ENCODE measurements at regions not wholly inside any gene's neighbourhood (a gene's known extent, or its start where the extent isn't known, plus 50 kb on each side); places are given as distances from the start of the nearest gene placed in this dataset.
"Not testable (repeated sequence)": the region's sequence is repeated elsewhere in the genome, so short reads cannot be mapped to it uniquely, and the experiment has no call there.

DNA sequence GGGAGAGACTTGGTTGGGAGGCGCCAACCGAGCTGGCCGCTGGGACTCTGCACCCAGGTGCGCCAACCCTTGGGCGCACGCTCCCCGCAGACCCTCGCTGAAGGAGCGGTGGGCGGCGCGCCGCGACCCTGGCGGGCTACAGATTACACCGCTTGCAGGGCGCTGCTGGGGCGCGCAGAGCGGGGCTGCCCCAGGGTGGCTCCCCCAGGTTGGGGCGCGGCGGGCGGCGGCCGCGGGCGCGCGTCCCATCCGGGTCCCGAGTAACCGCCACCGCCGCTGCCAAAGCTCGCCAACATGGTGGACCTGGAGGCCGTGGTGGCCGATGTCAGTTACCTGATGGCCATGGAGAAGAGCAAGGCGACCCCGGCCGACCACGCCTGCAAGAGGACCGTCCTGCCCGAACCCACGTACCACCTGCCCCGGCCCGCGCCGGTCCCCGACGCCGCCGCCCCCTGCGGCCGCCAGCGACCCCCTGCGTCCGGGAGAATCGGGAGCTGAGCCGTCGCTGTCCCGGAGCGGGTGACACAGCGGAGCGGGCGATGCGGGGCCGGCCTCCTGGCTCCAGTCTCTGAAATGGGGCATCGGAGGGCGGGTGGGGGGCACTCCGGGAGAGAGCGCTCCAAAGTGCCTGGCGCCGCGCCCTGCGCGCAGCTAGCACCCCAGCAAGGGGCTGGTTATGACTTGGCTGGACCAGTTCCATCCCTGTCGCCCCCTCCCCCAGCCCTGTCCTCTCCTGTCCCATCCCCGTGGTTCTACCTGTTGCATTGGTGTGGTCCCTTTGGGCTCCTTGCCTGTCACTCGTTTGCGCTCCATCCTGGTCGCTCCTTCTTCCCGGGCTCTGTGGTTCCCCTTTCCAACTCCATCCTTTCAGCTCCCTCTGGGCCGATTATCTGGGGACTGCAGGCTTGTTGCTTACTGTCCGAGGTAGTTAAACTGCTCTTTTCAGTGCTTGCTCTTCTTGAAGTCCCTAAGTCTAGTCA is 143.3 kb upstream of the GRK3 start:
- no peak for DNase-seq

GRCh38 chr22:25426530-25427308 is 137.8 kb upstream of the GRK3 start:
- DNase-seq: not testable (repeated sequence)

DNA sequence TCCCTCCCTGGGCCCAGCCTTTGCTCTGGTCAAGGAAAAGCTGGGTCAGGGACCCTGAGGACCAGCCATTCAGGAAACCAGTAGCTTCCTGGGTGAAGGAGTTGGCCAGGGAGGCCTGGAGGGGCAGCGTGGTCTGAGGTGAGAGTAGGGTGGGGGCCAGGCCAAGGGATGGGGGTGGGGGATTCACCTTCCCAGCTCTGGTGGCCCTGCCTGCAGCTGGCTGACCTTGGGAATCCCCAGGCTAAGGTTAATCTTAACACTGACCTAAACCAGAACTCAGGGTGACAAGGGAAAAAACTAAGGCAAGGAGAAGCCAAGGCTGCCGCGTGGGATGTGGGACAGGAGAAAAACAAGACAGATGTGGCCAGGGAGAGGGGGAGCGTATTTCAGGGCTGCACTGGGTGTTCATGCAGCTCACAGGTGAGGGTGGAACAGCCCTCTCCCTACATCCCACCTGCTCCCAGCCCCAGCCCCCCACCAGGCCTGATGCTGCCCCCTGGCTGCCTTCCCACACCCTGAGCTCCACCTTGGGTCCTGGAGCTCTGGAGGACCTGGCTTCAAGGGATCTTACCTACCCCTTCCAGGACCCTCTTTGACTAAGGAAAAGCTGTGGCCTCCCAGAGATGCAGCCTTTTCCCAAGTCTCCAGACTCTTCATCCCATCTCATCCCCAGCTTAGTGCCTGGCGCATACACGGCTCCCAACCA is 132.7 kb upstream of the GRK3 start:
- not testable (repeated sequence) for DNase-seq

- not testable (repeated sequence) for DNase-seq
Observed at GRCh38 chr22:25433381-25433970, 131.0 kb upstream of the GRK3 start.

GRCh38 chr22:25437414-25438160 is 126.9 kb upstream of the GRK3 start:
- no peak for DNase-seq

DNA sequence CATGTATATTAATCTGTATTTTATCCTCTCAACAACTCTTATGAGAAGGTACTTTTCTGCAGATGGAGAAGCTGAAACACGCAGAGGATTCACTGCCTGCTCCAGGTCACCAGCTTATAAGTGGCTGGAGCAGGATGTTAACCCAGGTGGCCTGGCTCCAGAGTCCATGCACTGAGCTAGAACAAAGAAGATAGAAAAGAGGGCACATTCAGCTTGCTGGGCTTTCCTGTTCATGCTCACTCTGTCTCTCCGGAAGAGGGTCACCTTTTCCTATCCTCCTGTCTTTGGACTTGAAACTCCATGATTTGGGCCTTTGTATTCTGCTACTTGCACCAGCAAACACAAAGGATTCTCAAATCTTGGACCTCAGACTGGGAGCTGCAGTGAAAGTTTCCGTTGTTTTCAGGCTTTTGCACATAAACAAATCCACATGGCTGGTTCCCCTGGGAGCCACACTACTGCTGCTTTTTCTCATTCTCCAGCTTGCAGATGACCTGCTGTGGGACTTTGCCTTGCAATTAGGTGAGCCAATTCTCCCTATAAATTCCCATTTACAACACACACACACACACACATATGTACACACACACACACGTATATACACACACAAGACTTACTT is 117.3 kb upstream of the GRK3 start:
- DNase-seq: no peak

GRCh38 chr22:25447686-25448434 is 116.6 kb upstream of the GRK3 start:
- DNase-seq: peak; percentile 94

DNA sequence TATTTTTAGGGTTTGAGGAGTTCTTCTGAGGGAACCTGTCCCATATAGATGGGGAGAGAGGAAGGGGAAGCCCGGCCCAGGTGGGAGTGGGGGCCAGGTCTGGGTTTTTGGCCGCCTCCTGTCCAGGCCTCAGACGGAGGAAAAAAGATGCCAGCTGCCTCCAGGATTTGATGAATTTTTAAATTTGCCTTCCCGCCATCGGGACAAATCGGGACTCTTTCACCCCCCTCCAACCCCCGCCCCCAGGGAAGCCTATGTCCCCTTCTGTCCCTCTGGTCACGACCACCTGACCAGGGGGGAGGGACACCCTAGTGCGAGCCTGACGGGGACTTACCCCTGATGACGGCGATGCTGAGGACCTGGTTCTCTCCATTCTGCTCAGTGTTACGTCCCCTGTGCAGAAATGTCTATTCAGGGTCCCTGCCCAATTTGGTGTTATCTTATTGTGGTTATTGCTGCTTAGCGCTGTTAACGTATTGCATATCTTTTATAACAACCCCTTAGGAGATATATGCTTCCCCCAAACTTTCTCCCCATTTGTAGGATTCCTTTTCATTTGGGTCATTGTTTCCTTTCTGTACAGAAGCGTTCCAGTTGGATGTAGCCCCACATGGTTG is 115.9 kb upstream of the GRK3 start:
- no peak for DNase-seq

DNA sequence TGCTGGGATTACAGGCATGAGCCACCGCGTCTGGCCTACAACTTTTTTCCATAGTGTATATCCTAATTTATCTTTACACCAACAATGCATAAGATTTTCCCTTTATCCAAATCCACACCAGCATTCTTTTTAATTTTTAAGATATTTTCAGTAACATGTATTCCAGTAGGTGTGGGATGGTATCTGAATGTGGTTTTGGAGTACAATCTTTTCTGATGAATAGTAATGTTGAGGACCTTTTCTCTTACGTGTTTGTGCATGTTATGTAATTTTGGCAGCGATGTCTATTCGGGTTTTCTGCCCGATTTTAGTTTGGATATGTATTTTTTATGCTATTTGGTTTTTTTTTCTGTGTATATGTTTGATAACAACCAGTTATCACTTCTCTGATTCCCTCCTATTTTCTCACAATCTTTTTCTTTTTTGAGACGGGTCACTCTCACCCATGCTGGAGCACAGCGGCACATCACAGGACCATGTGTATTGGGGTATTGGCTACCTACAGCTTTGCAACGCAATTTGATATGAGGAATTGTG is 114.6 kb upstream of the GRK3 start:
- no peak for DNase-seq

- no peak for DNase-seq
Observed at GRCh38 chr22:25451480-25452114, 112.9 kb upstream of the GRK3 start.

DNA sequence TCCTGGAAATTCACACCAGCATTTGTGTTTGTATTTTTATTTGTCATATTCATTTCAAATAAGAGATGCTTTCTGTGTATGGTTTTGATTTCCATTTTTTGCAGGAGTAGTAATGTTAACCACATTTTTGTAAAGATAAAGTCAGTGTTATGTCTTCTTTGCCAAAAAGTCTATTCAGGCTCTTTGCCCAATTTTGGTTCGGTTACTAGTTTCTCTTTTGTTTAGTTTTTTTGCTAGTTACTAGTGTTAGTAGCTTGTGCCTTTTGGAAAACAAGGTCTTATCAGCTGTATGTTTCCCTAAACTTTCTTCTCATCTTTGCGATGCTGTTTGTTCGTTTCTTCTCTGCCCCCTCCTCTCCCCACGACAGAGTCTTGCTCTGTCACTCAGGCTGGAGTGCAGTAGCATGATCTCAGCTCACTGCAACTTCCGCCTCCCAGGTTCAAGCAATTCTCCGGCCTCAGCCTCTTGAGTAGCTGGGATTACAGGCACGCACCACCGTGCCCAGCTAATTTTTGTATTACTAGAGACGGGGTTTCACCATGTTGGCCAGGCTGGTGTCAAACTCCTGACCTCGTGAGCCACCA is 112.3 kb upstream of the GRK3 start:
- DNase-seq: no peak

GRCh38 chr22:25453058-25453457 is 111.4 kb upstream of the GRK3 start:
- DNase-seq: no peak

GRCh38 chr22:25453557-25453956 is 110.9 kb upstream of the GRK3 start:
- no peak for DNase-seq

- not testable (repeated sequence) for DNase-seq
Observed at GRCh38 chr22:25456300-25457043, 108.0 kb upstream of the GRK3 start.

- DNase-seq: not testable (repeated sequence)
Observed at GRCh38 chr22:25458631-25459030, 105.8 kb upstream of the GRK3 start.

- not testable (repeated sequence) for DNase-seq
Observed at GRCh38 chr22:25460682-25461081, 103.8 kb upstream of the GRK3 start.

DNA sequence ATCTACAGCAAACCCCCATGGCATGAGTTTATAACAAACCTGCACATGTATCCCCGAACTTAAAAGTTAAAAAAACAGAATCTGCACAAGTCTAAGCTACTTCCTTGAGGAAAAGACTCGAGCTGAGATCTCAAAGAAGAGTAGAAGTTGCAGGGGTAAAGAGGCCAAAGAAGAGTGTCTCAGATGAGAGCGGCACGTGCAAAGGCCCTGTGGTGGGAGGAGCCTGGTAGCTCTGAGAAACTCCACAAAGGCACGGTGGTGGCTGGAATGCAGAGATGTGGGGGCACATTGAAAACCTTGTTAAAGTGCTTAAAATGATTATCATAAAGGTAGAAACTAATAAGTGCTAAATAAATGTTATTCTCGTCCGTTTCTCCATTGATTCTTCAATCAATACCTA is 103.2 kb upstream of the GRK3 start:
- no peak for DNase-seq

All from CD4-positive, alpha-beta T cell treated with Interleukin-17A for 4 hours (primary cell).